HG03575 (cell line): ENCODE measurements at regions not wholly inside any gene's neighbourhood (a gene's known extent, or its start where the extent isn't known, plus 50 kb on each side); places are given as distances from the start of the nearest gene placed in this dataset.

ENCODE experiments used
- ATAC-seq: cut with Tn5 transposase; IDR thresholded peaks from one replicate; pipeline ENCODE4 v1.9.1; 2021; ENCODE audit not compliant: unreplicated experiment, insufficient number of reproducible peaks, low FRiP score; ENCODE audit errors: extremely low read depth

DNA sequence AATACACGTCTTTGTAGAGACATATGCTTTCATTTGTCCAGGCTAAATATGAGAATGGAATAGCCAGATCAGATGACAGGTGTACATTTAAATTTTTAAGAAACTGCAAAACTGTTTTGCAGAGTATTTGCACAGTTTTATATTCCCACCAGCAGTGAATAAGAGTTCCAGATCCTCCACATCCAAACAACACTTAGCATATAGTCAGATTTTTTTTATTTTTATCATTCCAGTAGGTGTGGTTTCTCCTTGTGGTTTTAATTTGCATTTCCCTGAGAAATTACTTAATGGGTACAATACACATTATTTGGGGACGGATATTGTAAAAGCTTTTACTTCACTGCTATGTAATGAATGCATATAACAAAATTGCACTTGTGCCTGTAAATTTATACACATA lies 56.7 kb upstream of the IRF2 start:
- no peak for ATAC-seq

- ATAC-seq: no peak
These were observed 54.9 kb upstream of the IRF2 start for GRCh38 chr4:184529283-184529682.

DNA sequence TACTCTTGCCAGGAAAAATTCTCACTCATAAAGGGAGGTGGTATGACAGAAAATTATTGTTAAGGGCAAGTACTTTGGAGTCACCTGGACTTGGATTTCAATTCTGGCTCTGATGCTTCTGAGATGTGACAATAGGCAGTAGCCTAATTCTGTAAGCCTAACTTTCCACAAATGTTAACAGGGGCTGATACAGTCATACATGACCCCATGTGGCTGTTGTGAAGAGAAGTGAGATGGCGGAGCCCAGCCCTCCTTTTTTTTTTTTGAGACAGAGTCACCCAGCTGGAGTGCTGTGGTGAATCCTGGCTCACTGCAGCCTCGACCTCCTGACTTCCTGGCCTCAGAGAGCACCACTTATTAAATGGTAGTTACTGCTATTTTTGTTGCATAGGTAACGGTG lies 54.4 kb upstream of the IRF2 start:
- no peak for ATAC-seq

- no peak for ATAC-seq
These were observed 53.7 kb upstream of the IRF2 start for GRCh38 chr4:184528051-184528450.

- no peak for ATAC-seq
These were observed 51.9 kb upstream of the IRF2 start for GRCh38 chr4:184526228-184526627.
